ENCODE measurements at regions not wholly inside any gene's neighbourhood (a gene's known extent, or its start where the extent isn't known, plus 50 kb on each side); places are given as distances from the start of the nearest gene placed in this dataset.

GRCh38 chr14:97432586-97432985 lies 635.4 kb downstream of the VRK1 start:
- no peak for TF ChIP-seq EP300 (conservative IDR thresholded peaks at IDR 0.05; ENCODE audit: poor library complexity, severe bottlenecking)
- no peak for TF ChIP-seq EZH2 (IDR thresholded peaks at IDR 0.05; ENCODE audit: borderline replicate concordance, insufficient read depth, low read length, poor library complexity, severe bottlenecking)
- TF ChIP-seq TAF1 (IDR thresholded peaks at IDR 0.05; ENCODE audit: low read depth): no peak
- TF ChIP-seq SMC3 (conservative IDR thresholded peaks at IDR 0.05; ENCODE audit: poor library complexity): no peak
- TF ChIP-seq CTCF (IDR thresholded peaks at IDR 0.05; ENCODE audit: poor library complexity, severe bottlenecking): no peak
- TF ChIP-seq REST (IDR thresholded peaks at IDR 0.05; ENCODE audit: borderline replicate concordance): no peak
- no peak for TF ChIP-seq MXI1 (conservative IDR thresholded peaks at IDR 0.05; ENCODE audit: poor library complexity, severe bottlenecking)
- TF ChIP-seq POLR2AphosphoS5 (IDR thresholded peaks at IDR 0.05): no peak
- no peak for TF ChIP-seq RAD21 (conservative IDR thresholded peaks at IDR 0.05)
- Histone ChIP-seq H3K36me3 (ENCODE audit: insufficient read depth, low read length) (no peaks in the 10 kb centered on the region), H3K4me3 (ENCODE audit: low read length) (no peak overlapping the region), H2AFZ (ENCODE audit: low read depth, low read length) (no peak overlapping the region), H3K27ac (ENCODE audit: low read length) (no peak overlapping the region), H3F3A (ENCODE audit: insufficient read depth, low read length, poor library complexity, severe bottlenecking) (no peaks in the 10 kb centered on the region), H3K9me3 (ENCODE audit: low read length) (no peaks in the 10 kb centered on the region), H4K20me1 (ENCODE audit: insufficient read depth) (no peaks in the 10 kb centered on the region), H3K79me2 (replicated peaks; ENCODE audit: insufficient read depth, low read length) (no peaks in the 10 kb centered on the region), H3K9ac (ENCODE audit: low read length) (no peak overlapping the region), H3K9me2 (ENCODE audit: insufficient read depth, low read length) (no peaks in the 10 kb centered on the region), H3K4me2 (ENCODE audit: low read length) (no peak overlapping the region), H3K27me3 (ENCODE audit: insufficient read depth, low read depth, low read length) (no peaks in the 10 kb centered on the region)

GRCh38 chr14:97441740-97442362 lies 644.7 kb downstream of the VRK1 start:
- Histone ChIP-seq H3K9me3 (ENCODE audit: low read length) (no peaks in the 10 kb centered on the region), H2AFZ (ENCODE audit: low read depth, low read length) (no peak overlapping the region), H3K4me2 (ENCODE audit: low read length) (no peak overlapping the region), H3K4me3 (ENCODE audit: low read length) (no peak overlapping the region), H3K27me3 (ENCODE audit: insufficient read depth, low read depth, low read length) (no peaks in the 10 kb centered on the region), H3F3A (ENCODE audit: insufficient read depth, low read length, poor library complexity, severe bottlenecking) (peaks cover 6% of the 10 kb centered on the region), H3K9me2 (ENCODE audit: insufficient read depth, low read length) (no peaks in the 10 kb centered on the region), H3K27ac (ENCODE audit: low read length) (no peak overlapping the region), H4K20me1 (ENCODE audit: insufficient read depth) (no peaks in the 10 kb centered on the region), H3K79me2 (replicated peaks; ENCODE audit: insufficient read depth, low read length) (no peaks in the 10 kb centered on the region), H3K36me3 (ENCODE audit: insufficient read depth, low read length) (no peaks in the 10 kb centered on the region), H3K9ac (ENCODE audit: low read length) (no peak overlapping the region)
- TF ChIP-seq POLR2AphosphoS5 (IDR thresholded peaks at IDR 0.05): no peak
- TF ChIP-seq EP300 (conservative IDR thresholded peaks at IDR 0.05; ENCODE audit: poor library complexity, severe bottlenecking): no peak
- TF ChIP-seq SMC3 (conservative IDR thresholded peaks at IDR 0.05; ENCODE audit: poor library complexity): no peak
- TF ChIP-seq CTCF (IDR thresholded peaks at IDR 0.05; ENCODE audit: poor library complexity, severe bottlenecking): no peak
- TF ChIP-seq REST (IDR thresholded peaks at IDR 0.05; ENCODE audit: borderline replicate concordance): no peak
- no peak for TF ChIP-seq RAD21 (conservative IDR thresholded peaks at IDR 0.05)
- no peak for TF ChIP-seq EZH2 (IDR thresholded peaks at IDR 0.05; ENCODE audit: borderline replicate concordance, insufficient read depth, low read length, poor library complexity, severe bottlenecking)
- no peak for TF ChIP-seq MXI1 (conservative IDR thresholded peaks at IDR 0.05; ENCODE audit: poor library complexity, severe bottlenecking)
- no peak for TF ChIP-seq TAF1 (IDR thresholded peaks at IDR 0.05; ENCODE audit: low read depth)

Data from neural cell (in vitro differentiated cells).